Omental fat pad (tissue), 3 donors: ENCODE measurements at regions not wholly inside any gene's neighbourhood (a gene's known extent, or its start where the extent isn't known, plus 50 kb on each side); places are given as distances from the start of the nearest gene placed in this dataset.

Source experiments
- ATAC-seq: fragments of 150-250 bp; one replicate; pipeline ENCODE4 v1.9.1; 2016; ENCODE audit warnings: mild to moderate bottlenecking, moderate library complexity; ENCODE audit not compliant: low FRiP score
- DNase-seq: peaks from one replicate; pipeline ENCODE4 v3.0.0-alpha.2; 2019; ENCODE audit warnings: low spot score
- CTCF ChIP-seq, 3 donors: fragments of 450-650 bp; IDR thresholded peaks; one replicate each; pipeline ENCODE4 v1.5.1; 2016 to 2017; ENCODE audit warnings: antibody characterized with exemption in 3 of 3, mild to moderate bottlenecking in 3 of 3, moderate library complexity in 2 of 3

- ATAC-seq (no peak), DNase-seq (no peak)
- no peak for TF ChIP-seq CTCF (IDR thresholded peaks at IDR 0.05)
Measured at GRCh38 chr11:119885861-119886567, 157.0 kb upstream of the NECTIN1 start.

GRCh38 chr11:119885067-119885466 is 156.1 kb upstream of the NECTIN1 start:
- DNase-seq (no peak), ATAC-seq (no peak)
- TF ChIP-seq CTCF (IDR thresholded peaks at IDR 0.05): no peak

- TF ChIP-seq CTCF (IDR thresholded peaks at IDR 0.05): no peak
- ATAC-seq: no peak
- no peak for DNase-seq
Measured at GRCh38 chr11:119882316-119882715, 153.3 kb upstream of the NECTIN1 start.

GRCh38 chr11:119880873-119881272 is 151.9 kb upstream of the NECTIN1 start:
- no peak for DNase-seq
- TF ChIP-seq CTCF (IDR thresholded peaks at IDR 0.05): no peak
- no peak for ATAC-seq

- TF ChIP-seq CTCF (IDR thresholded peaks at IDR 0.05): no peak
- ATAC-seq: no peak
- DNase-seq: no peak
Measured at GRCh38 chr11:119880143-119880542, 151.1 kb upstream of the NECTIN1 start.

GRCh38 chr11:119878990-119879389 is 150.0 kb upstream of the NECTIN1 start:
- TF ChIP-seq CTCF (IDR thresholded peaks at IDR 0.05): no peak
- DNase-seq: no peak
- no peak for ATAC-seq

- no peak for TF ChIP-seq CTCF (IDR thresholded peaks at IDR 0.05)
- DNase-seq (no peak), ATAC-seq (no peak)
Measured at GRCh38 chr11:119876841-119877240, 147.8 kb upstream of the NECTIN1 start.
